B cell (primary cell): ENCODE measurements at regions not wholly inside any gene's neighbourhood (a gene's known extent, or its start where the extent isn't known, plus 50 kb on each side); places are given as distances from the start of the nearest gene placed in this dataset.

Experiments used
- EZH2 ChIP-seq: IDR thresholded peaks from 2 replicates; pipeline ENCODE4 v1.6.1; 2012; ENCODE audit warnings: borderline replicate concordance, low read depth, mild to moderate bottlenecking, moderate library complexity, low read length; ENCODE audit not compliant: insufficient read depth, poor library complexity, severe bottlenecking
- TF ChIP-seq, protein P1 (sequence below): fragments of 200-600 bp; IDR thresholded peaks from one replicate; pipeline ENCODE4 v1.8.0; 2022; ENCODE audit warnings: antibody characterized with exemption, mild to moderate bottlenecking

DNA sequence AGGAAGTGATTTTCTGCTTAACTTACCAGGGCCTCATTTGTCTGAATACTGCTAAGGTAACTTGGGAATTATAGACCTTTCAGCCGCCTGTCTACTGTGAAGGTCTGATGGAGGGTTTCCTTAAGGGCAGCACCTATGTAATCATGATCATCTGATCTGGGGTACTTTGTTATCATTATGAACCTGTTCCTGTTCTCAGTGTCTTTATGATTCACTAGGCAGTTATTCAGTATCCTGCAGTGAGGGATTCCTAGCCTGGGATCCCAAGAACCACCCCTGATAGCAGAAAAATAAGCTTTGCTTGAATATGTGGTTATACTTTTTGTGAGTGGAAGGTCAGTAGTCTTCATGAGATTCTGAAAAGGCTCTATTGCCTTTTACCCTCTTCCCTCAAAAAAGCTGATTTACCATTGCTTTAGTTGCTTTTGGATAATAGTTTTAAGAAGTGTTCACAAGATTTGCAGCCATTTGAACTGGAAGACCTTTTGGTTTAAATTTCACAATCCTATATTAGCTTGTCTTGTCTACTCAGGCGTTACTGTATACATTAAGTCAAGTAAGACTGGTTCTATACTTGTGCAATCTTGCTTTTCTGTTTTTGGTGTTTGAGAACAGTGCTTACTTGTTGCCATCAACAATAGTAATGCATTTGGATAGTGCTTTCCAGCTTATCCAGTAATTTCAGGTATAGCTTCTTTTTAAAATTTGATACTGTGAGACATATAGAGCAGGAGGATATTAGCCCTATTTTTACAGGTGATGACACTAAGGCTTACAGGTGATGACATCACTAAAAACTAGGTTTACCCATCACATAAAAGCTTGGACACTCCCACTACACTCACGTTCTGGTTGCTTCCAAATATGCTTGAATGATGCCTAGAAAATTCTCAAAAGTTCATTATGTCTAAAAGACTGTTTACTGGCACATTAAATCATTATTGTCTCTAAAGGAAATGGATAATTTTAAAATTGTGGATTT is 60.0 kb downstream of the FHIP1A start:
- TF ChIP-seq, protein P1, sequence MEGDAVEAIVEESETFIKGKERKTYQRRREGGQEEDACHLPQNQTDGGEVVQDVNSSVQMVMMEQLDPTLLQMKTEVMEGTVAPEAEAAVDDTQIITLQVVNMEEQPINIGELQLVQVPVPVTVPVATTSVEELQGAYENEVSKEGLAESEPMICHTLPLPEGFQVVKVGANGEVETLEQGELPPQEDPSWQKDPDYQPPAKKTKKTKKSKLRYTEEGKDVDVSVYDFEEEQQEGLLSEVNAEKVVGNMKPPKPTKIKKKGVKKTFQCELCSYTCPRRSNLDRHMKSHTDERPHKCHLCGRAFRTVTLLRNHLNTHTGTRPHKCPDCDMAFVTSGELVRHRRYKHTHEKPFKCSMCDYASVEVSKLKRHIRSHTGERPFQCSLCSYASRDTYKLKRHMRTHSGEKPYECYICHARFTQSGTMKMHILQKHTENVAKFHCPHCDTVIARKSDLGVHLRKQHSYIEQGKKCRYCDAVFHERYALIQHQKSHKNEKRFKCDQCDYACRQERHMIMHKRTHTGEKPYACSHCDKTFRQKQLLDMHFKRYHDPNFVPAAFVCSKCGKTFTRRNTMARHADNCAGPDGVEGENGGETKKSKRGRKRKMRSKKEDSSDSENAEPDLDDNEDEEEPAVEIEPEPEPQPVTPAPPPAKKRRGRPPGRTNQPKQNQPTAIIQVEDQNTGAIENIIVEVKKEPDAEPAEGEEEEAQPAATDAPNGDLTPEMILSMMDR: no peak
- TF ChIP-seq EZH2: no peak
